Upper lobe of left lung (tissue), 4 donors: ENCODE measurements at regions not wholly inside any gene's neighbourhood (a gene's known extent, or its start where the extent isn't known, plus 50 kb on each side); places are given as distances from the start of the nearest gene placed in this dataset.

ENCODE experiments used
- POLR2A ChIP-seq, 4 donors: fragments of 450-650 bp; IDR thresholded peaks; one replicate each; pipeline ENCODE4 v1.5.1; 2016 to 2017; ENCODE audit warnings: antibody characterized with exemption in 4 of 4, mild to moderate bottlenecking in 2 of 4
- POLR2AphosphoS5 ChIP-seq, 2 donors: sonication (generic); formaldehyde crosslinking; IDR thresholded peaks; one replicate each; pipeline ENCODE4 v1.5.1; 2017; ENCODE audit warnings: antibody characterized with exemption in 2 of 2
- TF ChIP-seq, protein P1 (sequence below), 6 experiments: fragments of 450-650 bp in 4 of 6; fragments of 200-600 bp in 2 of 6; sonication (generic) in 2 of 6; IDR thresholded peaks; one replicate each; pipeline ENCODE4 v1.5.1; 2016 to 2019; ENCODE audit warnings: antibody characterized with exemption in 6 of 6

DNA sequence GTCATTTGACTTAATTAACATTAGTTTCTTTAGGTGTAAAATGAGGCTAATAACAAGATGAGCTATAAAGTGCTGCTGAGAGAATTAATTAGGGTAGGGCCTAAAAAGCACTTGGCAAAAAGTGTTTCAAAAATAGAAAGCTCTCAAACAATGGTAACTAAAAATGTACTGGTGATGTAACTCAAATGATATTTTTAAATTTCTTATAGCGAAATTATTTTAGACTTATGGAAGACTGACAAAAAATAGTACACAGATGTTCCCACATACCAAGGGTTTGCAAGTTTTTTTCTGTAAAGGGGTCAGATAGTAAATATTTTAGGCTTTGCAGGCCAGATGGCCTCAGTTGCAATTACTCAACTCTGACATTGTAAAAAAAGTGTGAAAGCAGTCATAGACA is 190.7 kb upstream of the UFL1 start:
- TF ChIP-seq, protein P1, sequence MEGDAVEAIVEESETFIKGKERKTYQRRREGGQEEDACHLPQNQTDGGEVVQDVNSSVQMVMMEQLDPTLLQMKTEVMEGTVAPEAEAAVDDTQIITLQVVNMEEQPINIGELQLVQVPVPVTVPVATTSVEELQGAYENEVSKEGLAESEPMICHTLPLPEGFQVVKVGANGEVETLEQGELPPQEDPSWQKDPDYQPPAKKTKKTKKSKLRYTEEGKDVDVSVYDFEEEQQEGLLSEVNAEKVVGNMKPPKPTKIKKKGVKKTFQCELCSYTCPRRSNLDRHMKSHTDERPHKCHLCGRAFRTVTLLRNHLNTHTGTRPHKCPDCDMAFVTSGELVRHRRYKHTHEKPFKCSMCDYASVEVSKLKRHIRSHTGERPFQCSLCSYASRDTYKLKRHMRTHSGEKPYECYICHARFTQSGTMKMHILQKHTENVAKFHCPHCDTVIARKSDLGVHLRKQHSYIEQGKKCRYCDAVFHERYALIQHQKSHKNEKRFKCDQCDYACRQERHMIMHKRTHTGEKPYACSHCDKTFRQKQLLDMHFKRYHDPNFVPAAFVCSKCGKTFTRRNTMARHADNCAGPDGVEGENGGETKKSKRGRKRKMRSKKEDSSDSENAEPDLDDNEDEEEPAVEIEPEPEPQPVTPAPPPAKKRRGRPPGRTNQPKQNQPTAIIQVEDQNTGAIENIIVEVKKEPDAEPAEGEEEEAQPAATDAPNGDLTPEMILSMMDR (IDR thresholded peaks at IDR 0.05), result no peak
- TF ChIP-seq POLR2A (IDR thresholded peaks at IDR 0.05), result no peak
- TF ChIP-seq POLR2AphosphoS5 (IDR thresholded peaks at IDR 0.05), result no peak
